ENCODE measurements at regions not wholly inside any gene's neighbourhood (a gene's known extent, or its start where the extent isn't known, plus 50 kb on each side); places are given as distances from the start of the nearest gene placed in this dataset.

- TF ChIP-seq GATA2 (IDR thresholded peaks at IDR 0.05; ENCODE audit: low read depth, low read length) (no peak), GATA3 (IDR thresholded peaks at IDR 0.05; ENCODE audit: low read depth, low read length) (no peak)
These were observed 701.5 kb upstream of the GBE1 start for GRCh38 chr3:82462977-82463376.

- no peak for TF ChIP-seq GATA3 (IDR thresholded peaks at IDR 0.05; ENCODE audit: low read depth, low read length)
- TF ChIP-seq GATA2 (IDR thresholded peaks at IDR 0.05; ENCODE audit: low read depth, low read length): no peak
These were observed 699.8 kb upstream of the GBE1 start for GRCh38 chr3:82461049-82461889.

GRCh38 chr3:82448320-82448719 is 686.9 kb upstream of the GBE1 start:
- no peak for TF ChIP-seq GATA2 (IDR thresholded peaks at IDR 0.05; ENCODE audit: low read depth, low read length)
- no peak for TF ChIP-seq GATA3 (IDR thresholded peaks at IDR 0.05; ENCODE audit: low read depth, low read length)

- TF ChIP-seq GATA2 (IDR thresholded peaks at IDR 0.05; ENCODE audit: low read depth, low read length) (no peak), GATA3 (IDR thresholded peaks at IDR 0.05; ENCODE audit: low read depth, low read length) (no peak)
These were observed 662.5 kb upstream of the GBE1 start for GRCh38 chr3:82424031-82424339.

- TF ChIP-seq GATA3 (IDR thresholded peaks at IDR 0.05; ENCODE audit: low read depth, low read length): no peak
- TF ChIP-seq GATA2 (IDR thresholded peaks at IDR 0.05; ENCODE audit: low read depth, low read length): no peak
These were observed 662.0 kb upstream of the GBE1 start for GRCh38 chr3:82423268-82424030.

- TF ChIP-seq GATA2 (IDR thresholded peaks at IDR 0.05; ENCODE audit: low read depth, low read length) (no peak), GATA3 (IDR thresholded peaks at IDR 0.05; ENCODE audit: low read depth, low read length) (no peak)
These were observed 655.4 kb upstream of the GBE1 start for GRCh38 chr3:82416830-82417229.

- TF ChIP-seq GATA3 (IDR thresholded peaks at IDR 0.05; ENCODE audit: low read depth, low read length): no peak
- TF ChIP-seq GATA2 (IDR thresholded peaks at IDR 0.05; ENCODE audit: low read depth, low read length): no peak
These were observed 654.9 kb upstream of the GBE1 start for GRCh38 chr3:82416349-82416748.

- TF ChIP-seq GATA3 (IDR thresholded peaks at IDR 0.05; ENCODE audit: low read depth, low read length): no peak
These were observed 651.7 kb upstream of the GBE1 start for GRCh38 chr3:82413171-82413570.

- TF ChIP-seq GATA3 (IDR thresholded peaks at IDR 0.05; ENCODE audit: low read depth, low read length): no peak
- TF ChIP-seq GATA2 (IDR thresholded peaks at IDR 0.05; ENCODE audit: low read depth, low read length): no peak
These were observed 648.9 kb upstream of the GBE1 start for GRCh38 chr3:82410366-82410765.

- no peak for TF ChIP-seq GATA2 (IDR thresholded peaks at IDR 0.05; ENCODE audit: low read depth, low read length)
- TF ChIP-seq GATA3 (IDR thresholded peaks at IDR 0.05; ENCODE audit: low read depth, low read length): no peak
These were observed 648.4 kb upstream of the GBE1 start for GRCh38 chr3:82409842-82410241.

GRCh38 chr3:82392203-82392775 is 630.8 kb upstream of the GBE1 start:
- TF ChIP-seq GATA3 (IDR thresholded peaks at IDR 0.05; ENCODE audit: low read depth, low read length) (no peak), GATA2 (IDR thresholded peaks at IDR 0.05; ENCODE audit: low read depth, low read length) (no peak)

- no peak for TF ChIP-seq GATA3 (IDR thresholded peaks at IDR 0.05; ENCODE audit: low read depth, low read length)
- TF ChIP-seq GATA2 (IDR thresholded peaks at IDR 0.05; ENCODE audit: low read depth, low read length): no peak
These were observed 629.4 kb upstream of the GBE1 start for GRCh38 chr3:82390868-82391267.

GRCh38 chr3:82386647-82387046 is 625.2 kb upstream of the GBE1 start:
- TF ChIP-seq GATA2 (IDR thresholded peaks at IDR 0.05; ENCODE audit: low read depth, low read length) (no peak), GATA3 (IDR thresholded peaks at IDR 0.05; ENCODE audit: low read depth, low read length) (no peak)

- no peak for TF ChIP-seq GATA3 (IDR thresholded peaks at IDR 0.05; ENCODE audit: low read depth, low read length)
- TF ChIP-seq GATA2 (IDR thresholded peaks at IDR 0.05; ENCODE audit: low read depth, low read length): no peak
These were observed 622.7 kb upstream of the GBE1 start for GRCh38 chr3:82384181-82384580.

- no peak for TF ChIP-seq GATA2 (IDR thresholded peaks at IDR 0.05; ENCODE audit: low read depth, low read length)
- no peak for TF ChIP-seq GATA3 (IDR thresholded peaks at IDR 0.05; ENCODE audit: low read depth, low read length)
These were observed 621.4 kb upstream of the GBE1 start for GRCh38 chr3:82382831-82383230.
